ENCODE measurements at regions not wholly inside any gene's neighbourhood (a gene's known extent, or its start where the extent isn't known, plus 50 kb on each side); places are given as distances from the start of the nearest gene placed in this dataset.

DNA sequence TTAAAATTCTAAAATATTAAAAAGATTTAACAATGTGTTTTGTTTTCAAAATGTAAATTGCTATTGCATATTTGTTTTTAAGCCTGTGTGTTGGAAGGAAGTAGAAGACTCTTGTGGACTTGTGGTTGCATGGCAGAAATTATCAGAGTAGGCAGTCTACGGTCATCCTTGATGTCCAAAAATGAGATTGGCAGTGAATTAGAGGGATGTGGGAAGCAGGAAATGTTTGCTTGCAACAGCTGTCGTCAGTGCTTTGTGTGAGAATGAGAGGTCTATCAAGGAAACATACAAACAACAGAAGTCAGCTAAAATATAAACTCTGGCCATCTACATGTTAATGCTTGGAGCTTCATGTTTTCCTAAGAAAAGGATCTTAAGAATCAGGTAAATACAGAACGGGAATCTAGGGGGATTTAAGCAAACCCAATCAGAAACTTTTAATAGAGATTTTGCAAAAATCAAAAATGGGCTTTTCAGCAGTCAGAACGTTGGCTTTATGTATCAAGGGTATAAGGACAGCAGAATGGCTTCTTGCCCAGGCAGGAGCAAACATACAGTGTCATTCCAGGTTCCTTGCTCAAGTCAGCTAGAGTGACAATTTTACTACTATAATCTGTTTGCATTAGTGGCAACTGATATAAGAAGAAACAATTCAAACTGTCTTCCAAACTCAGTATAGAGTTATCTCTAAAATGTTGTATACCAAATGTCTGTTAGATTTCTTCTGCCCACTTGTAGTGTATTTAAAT lies 196.7 kb downstream of the CYB561 start:
- Histone ChIP-seq H3K4me3 (ENCODE audit: extremely low read depth, insufficient read depth, low read length, poor library complexity, severe bottlenecking) (no peak overlapping the region), H3K36me3 (ENCODE audit: control insufficient read depth, insufficient read depth, low read length) (no peaks in the 10 kb centered on the region), H3K4me1 (ENCODE audit: control insufficient read depth, insufficient read depth, low read length, poor library complexity, severe bottlenecking) (no peaks in the 10 kb centered on the region), H3K27ac (ENCODE audit: low read depth, low read length, severe bottlenecking) (no peak overlapping the region), H3K9me3 (ENCODE audit: control insufficient read depth, low read length) (no peaks in the 10 kb centered on the region)
- WGBS, 2 experiments (ENCODE audit: insufficient coverage in 2 of 2): 70 to 86% methylated on average over 2 to 3 of the region's 4 CpGs

DNA sequence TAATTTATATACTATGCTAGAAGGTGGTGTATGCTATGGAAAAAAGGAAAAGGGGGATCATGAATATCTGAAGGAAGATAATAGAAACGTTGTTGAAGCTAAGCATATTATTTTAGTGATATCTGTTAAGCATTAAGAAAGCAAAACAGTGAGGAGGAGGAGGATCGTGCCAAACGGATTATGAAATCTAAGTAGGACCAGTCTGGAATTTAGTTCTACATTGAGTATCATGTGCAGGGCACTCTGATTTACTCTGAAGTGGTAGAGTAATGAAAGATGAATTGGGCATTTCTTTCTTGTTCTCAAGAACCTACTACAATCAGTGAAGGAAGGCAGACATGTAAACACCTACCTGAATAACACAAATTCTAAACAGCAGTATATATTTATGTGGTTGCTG lies 195.3 kb downstream of the CYB561 start:
- Histone ChIP-seq H3K9me3 (ENCODE audit: control insufficient read depth, low read length) (no peaks in the 10 kb centered on the region), H3K27ac (ENCODE audit: low read depth, low read length, severe bottlenecking) (no peak overlapping the region), H3K4me1 (ENCODE audit: control insufficient read depth, insufficient read depth, low read length, poor library complexity, severe bottlenecking) (no peaks in the 10 kb centered on the region), H3K36me3 (ENCODE audit: control insufficient read depth, insufficient read depth, low read length) (no peaks in the 10 kb centered on the region), H3K4me3 (ENCODE audit: extremely low read depth, insufficient read depth, low read length, poor library complexity, severe bottlenecking) (no peak overlapping the region)
- 79 to 95% methylated on average over 3 of the region's 3 CpGs for WGBS, 2 experiments (ENCODE audit: insufficient coverage in 2 of 2)

DNA sequence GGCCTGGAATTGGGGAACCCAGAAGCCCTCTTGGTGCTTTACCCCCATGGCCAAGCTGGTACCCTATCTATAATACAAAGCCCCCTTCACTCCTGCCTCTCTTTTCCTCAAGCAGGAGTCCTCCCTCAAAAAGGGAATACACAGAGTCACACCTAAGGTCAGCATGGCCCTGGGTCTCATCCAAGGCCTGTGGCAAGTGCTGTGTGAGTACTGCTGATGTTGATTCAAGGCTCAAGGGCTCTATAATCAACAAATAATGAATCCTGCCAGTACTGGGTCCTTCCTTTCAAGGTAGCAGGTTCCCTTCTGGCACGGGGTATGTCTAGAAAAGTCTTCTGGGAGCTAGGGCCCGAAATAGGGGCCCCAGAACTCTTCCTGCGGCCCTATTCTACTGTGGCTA lies 187.3 kb downstream of the CYB561 start:
- Histone ChIP-seq H3K36me3 (ENCODE audit: control insufficient read depth, insufficient read depth, low read length) (no peaks in the 10 kb centered on the region), H3K27ac (ENCODE audit: low read depth, low read length, severe bottlenecking) (no peak overlapping the region), H3K9me3 (ENCODE audit: control insufficient read depth, low read length) (no peaks in the 10 kb centered on the region), H3K4me3 (ENCODE audit: extremely low read depth, insufficient read depth, low read length, poor library complexity, severe bottlenecking) (no peak overlapping the region), H3K4me1 (ENCODE audit: control insufficient read depth, insufficient read depth, low read length, poor library complexity, severe bottlenecking) (no peaks in the 10 kb centered on the region)
- WGBS, 2 experiments (ENCODE audit: insufficient coverage in 2 of 2): 83 to 93% methylated on average over 1 to 3 of the region's 3 CpGs

DNA sequence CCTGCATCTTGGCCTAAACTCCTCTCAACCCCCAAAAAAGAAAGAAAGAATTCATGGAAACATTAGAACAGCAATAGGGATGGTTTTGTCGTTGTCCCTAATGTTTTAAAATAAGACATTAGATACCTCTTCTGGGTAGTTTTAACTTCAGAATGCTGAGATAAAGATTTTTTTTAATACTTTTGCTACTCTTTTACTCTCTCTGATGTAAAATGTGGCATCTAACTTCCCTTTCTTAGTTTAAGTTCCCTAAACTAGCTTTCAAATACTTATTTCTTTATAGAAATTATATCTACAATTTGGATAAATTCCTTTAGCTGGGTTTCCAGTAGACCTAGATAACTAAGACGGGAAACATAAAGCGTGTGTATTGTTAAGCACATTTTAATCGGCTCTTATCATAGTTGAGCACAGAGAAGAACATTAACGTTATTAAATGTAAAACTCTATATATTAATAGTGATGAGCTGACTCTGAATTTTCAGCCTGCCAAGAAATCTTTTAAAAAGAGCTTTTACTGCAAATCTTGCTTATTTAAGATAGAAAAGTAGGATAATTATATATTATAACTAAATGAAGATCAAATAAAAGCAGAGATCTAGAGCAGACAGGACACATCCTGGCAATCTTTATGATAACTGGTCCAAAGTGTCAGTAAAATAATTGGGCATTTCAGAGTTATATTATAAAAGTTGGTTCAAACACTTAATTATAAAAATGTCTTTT lies 183.2 kb downstream of the CYB561 start:
- H3K36me3 ChIP-seq (ENCODE audit: control insufficient read depth, insufficient read depth, low read length): peaks cover under 1% of the 10 kb centered on the region
- no peaks in the 10 kb centered on the region for H3K9me3 ChIP-seq (ENCODE audit: control insufficient read depth, low read length)
- H3K27ac ChIP-seq (ENCODE audit: low read depth, low read length, severe bottlenecking): no peak overlapping the region
- H3K4me3 ChIP-seq (ENCODE audit: extremely low read depth, insufficient read depth, low read length, poor library complexity, severe bottlenecking): no peak overlapping the region
- no CpG with 5 or more reads among the region's 5 CpGs for WGBS, 2 experiments (ENCODE audit: insufficient coverage in 2 of 2)
- H3K4me1 ChIP-seq (ENCODE audit: control insufficient read depth, insufficient read depth, low read length, poor library complexity, severe bottlenecking): no peaks in the 10 kb centered on the region

DNA sequence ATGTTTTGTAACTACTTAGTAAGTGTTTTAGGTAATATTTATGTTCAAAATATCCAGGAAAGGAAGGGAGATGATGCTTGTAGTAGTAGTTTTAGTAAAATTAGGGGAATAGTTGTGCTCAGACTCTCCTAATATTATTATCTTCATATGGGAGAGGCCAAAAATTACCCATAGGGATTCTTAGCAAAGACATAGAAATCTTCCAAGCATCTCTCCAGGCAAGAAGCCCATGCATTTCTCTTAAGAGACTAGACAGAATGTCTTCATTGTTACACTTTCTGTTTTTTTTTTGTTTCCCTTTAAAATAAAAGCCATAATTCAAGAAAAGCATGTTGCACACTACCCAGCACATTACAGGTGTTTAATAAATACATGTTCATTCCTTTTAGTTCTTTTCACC lies 180.6 kb downstream of the CYB561 start:
- no peaks in the 10 kb centered on the region for H3K9me3 ChIP-seq (ENCODE audit: control insufficient read depth, low read length)
- peaks cover 4% of the 10 kb centered on the region for H3K36me3 ChIP-seq (ENCODE audit: control insufficient read depth, insufficient read depth, low read length)
- no peak overlapping the region for H3K4me3 ChIP-seq (ENCODE audit: extremely low read depth, insufficient read depth, low read length, poor library complexity, severe bottlenecking)
- no peaks in the 10 kb centered on the region for H3K4me1 ChIP-seq (ENCODE audit: control insufficient read depth, insufficient read depth, low read length, poor library complexity, severe bottlenecking)
- no peak overlapping the region for H3K27ac ChIP-seq (ENCODE audit: low read depth, low read length, severe bottlenecking)

DNA sequence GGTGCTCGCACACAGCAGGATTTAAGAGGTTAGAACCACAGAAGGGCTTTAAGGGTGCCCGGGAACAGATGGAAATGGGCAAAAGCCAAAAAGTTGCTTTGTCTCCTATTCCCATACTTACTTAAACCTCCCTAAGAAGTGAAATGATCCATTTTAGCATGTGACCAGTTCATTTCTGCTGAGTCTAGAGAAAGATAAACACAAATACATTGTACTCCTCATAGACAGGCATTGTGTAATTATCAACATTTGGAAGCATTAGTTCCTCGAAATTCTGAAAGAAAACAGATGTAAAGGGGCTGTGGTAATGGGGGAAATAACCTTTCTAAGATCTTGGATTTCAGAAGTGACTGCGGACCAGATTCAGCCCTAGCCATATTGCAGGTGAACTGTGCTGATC lies 178.3 kb downstream of the CYB561 start:
- Histone ChIP-seq H3K9me3 (ENCODE audit: control insufficient read depth, low read length) (no peaks in the 10 kb centered on the region), H3K4me1 (ENCODE audit: control insufficient read depth, insufficient read depth, low read length, poor library complexity, severe bottlenecking) (no peaks in the 10 kb centered on the region), H3K4me3 (ENCODE audit: extremely low read depth, insufficient read depth, low read length, poor library complexity, severe bottlenecking) (no peak overlapping the region), H3K36me3 (ENCODE audit: control insufficient read depth, insufficient read depth, low read length) (peaks cover 4% of the 10 kb centered on the region), H3K27ac (ENCODE audit: low read depth, low read length, severe bottlenecking) (no peak overlapping the region)
- 89 to 92% methylated on average over 4 of the region's 4 CpGs for WGBS, 2 experiments (ENCODE audit: insufficient coverage in 2 of 2)

DNA sequence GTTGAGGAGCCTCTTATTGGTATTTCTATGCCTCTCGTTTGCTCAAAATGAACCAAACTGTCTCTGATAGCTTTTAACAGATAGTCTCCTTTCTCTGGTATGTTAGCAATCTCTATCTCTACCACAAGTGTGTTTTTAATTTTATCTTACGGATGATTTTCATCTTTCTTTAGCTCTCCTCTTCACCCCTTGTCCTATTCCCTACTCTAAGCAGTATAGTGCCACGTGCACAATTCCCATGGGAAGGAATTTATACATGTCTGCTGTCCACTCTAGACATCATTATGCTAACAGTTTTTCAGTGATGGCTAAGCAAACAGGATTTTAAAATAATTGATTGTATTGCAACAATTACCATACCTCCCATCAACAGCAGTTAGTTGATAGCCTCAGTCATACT lies 177.3 kb downstream of the CYB561 start:
- 95 to 100% methylated on average over 2 of the region's 3 CpGs for WGBS, 2 experiments (ENCODE audit: insufficient coverage in 2 of 2)
- H3K36me3 ChIP-seq (ENCODE audit: control insufficient read depth, insufficient read depth, low read length): peaks cover 4% of the 10 kb centered on the region

DNA sequence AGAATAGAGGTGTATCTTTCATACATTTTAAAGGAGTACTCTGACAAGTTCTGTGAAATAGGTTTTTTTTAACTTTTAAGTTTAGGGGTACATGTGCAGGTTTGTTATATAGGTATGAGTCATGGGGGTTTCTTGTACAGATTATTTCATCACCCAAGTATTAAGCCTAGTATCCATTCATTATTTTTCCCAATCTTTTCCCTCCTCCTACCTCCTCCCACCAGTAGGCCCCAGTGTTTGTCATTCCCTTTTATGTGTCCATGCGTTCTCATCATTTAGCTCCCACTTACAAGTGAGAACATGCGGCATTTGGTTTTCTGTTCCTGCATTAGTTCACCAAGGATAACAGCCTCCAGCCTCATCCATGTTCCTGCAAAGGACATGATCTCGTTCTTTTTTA lies 175.5 kb downstream of the CYB561 start:
- no peak overlapping the region for H3K27ac ChIP-seq (ENCODE audit: low read depth, low read length, severe bottlenecking)
- WGBS, 2 experiments (ENCODE audit: insufficient coverage in 2 of 2): 90 to 94% methylated on average over 2 to 3 of the region's 3 CpGs

More for the DNA sequence above, 177.3 kb downstream of the CYB561 start:
- H3K9me3 ChIP-seq (ENCODE audit: control insufficient read depth, low read length): no peaks in the 10 kb centered on the region
- H3K4me3 ChIP-seq (ENCODE audit: extremely low read depth, insufficient read depth, low read length, poor library complexity, severe bottlenecking): no peak overlapping the region
- no peak overlapping the region for H3K27ac ChIP-seq (ENCODE audit: low read depth, low read length, severe bottlenecking)
- no peaks in the 10 kb centered on the region for H3K4me1 ChIP-seq (ENCODE audit: control insufficient read depth, insufficient read depth, low read length, poor library complexity, severe bottlenecking)

DNA sequence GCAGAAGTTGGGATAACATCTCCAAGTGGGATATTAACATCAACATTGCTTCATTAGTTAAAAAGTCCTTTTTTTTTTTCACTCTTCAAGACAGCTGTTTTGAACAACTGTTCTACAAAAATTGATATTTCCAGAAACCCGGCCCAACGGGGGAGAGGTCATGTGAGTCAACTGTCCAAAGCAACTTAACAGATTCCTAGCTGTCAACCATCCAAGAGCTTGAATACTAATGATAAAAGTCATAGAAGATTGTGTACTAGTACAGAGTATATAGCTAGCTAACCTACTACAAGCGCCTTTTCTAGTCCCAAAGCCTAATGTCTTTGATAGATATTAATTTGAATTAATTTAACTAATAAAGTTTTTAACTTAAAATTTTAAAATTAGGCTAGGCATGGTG lies 172.0 kb downstream of the CYB561 start:
- WGBS, 2 experiments (ENCODE audit: insufficient coverage in 2 of 2): 90 to 100% methylated on average over 1 to 2 of the region's 3 CpGs
- Histone ChIP-seq H3K4me3 (ENCODE audit: extremely low read depth, insufficient read depth, low read length, poor library complexity, severe bottlenecking) (no peak overlapping the region), H3K4me1 (ENCODE audit: control insufficient read depth, insufficient read depth, low read length, poor library complexity, severe bottlenecking) (peaks cover 8% of the 10 kb centered on the region), H3K9me3 (ENCODE audit: control insufficient read depth, low read length) (no peaks in the 10 kb centered on the region), H3K36me3 (ENCODE audit: control insufficient read depth, insufficient read depth, low read length) (no peaks in the 10 kb centered on the region), H3K27ac (ENCODE audit: low read depth, low read length, severe bottlenecking) (no peak overlapping the region)

More for the DNA sequence above, 175.5 kb downstream of the CYB561 start:
- peaks cover 4% of the 10 kb centered on the region for H3K36me3 ChIP-seq (ENCODE audit: control insufficient read depth, insufficient read depth, low read length)
- H3K4me1 ChIP-seq (ENCODE audit: control insufficient read depth, insufficient read depth, low read length, poor library complexity, severe bottlenecking): no peaks in the 10 kb centered on the region
- H3K9me3 ChIP-seq (ENCODE audit: control insufficient read depth, low read length): no peaks in the 10 kb centered on the region
- H3K4me3 ChIP-seq (ENCODE audit: extremely low read depth, insufficient read depth, low read length, poor library complexity, severe bottlenecking): no peak overlapping the region

DNA sequence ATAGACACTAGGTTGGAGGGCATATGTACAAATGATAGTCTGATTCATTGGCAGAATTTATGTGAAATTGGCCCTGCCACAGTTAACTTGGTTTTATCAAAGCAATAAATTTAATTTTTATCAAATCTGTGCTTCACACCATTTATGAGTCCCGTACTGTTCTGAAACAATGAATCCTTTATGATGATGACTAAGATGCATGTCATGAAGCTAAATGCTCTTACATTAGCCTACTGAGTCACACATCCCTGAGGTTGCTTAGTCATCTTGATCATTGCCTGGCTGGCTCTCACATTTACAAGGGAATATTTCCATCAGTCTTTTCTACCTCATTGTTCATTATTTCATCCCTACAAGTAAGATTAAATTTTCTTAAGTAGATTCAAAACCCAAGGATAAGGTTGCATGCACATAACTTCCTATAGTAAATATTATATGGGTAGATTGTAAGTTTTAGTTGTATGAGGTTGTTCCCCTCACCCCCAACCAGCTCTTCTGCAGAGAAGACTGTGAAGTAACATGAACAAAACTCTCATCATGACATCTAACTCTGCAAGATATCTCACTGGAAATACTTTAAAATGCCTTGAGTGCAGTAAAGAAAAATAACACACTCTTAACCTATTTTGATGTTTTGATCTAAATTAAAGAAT lies 170.7 kb downstream of the CYB561 start:
- H3K4me3 ChIP-seq (ENCODE audit: extremely low read depth, insufficient read depth, low read length, poor library complexity, severe bottlenecking): no peak overlapping the region
- no peaks in the 10 kb centered on the region for H3K9me3 ChIP-seq (ENCODE audit: control insufficient read depth, low read length)
- peaks cover 8% of the 10 kb centered on the region for H3K4me1 ChIP-seq (ENCODE audit: control insufficient read depth, insufficient read depth, low read length, poor library complexity, severe bottlenecking)
- no CpG with 5 or more reads among the region's 1 CpG for WGBS, 2 experiments (ENCODE audit: insufficient coverage in 2 of 2)
- H3K27ac ChIP-seq (ENCODE audit: low read depth, low read length, severe bottlenecking): peak overlapping the region; percentile 67
- H3K36me3 ChIP-seq (ENCODE audit: control insufficient read depth, insufficient read depth, low read length): no peaks in the 10 kb centered on the region
